ENCODE measurements at regions not wholly inside any gene's neighbourhood (a gene's known extent, or its start where the extent isn't known, plus 50 kb on each side); places are given as distances from the start of the nearest gene placed in this dataset.

GRCh38 chr16:54568906-54569807 lies 282.6 kb upstream of the IRX3 start:
- 46 to 63% methylated on average over 9 of the region's 9 CpGs for WGBS, 2 donors
- no peak overlapping the region for H3K4me3 ChIP-seq
- H3K27ac ChIP-seq: no peak overlapping the region
- no peaks in the 10 kb centered on the region for H3K9me3 ChIP-seq
- intact Hi-C loops (cut with DNase I; ENCODE audit: low total_unique reads): no loop called here
- TF ChIP-seq POLR2A (IDR thresholded peaks at IDR 0.05) (no peak), CTCF (IDR thresholded peaks at IDR 0.05) (no peak)
- no peak for DNase-seq
- H3K4me1 ChIP-seq: no peaks in the 10 kb centered on the region
- no peaks in the 10 kb centered on the region for H3K27me3 ChIP-seq
- no peaks in the 10 kb centered on the region for H3K36me3 ChIP-seq (ENCODE audit: low read depth, missing control alignments)

- DNase-seq: no peak
- WGBS, 2 donors: 80 to 87% methylated on average over 4 of the region's 4 CpGs
- Histone ChIP-seq H3K27ac (no peak overlapping the region), H3K36me3 (ENCODE audit: low read depth, missing control alignments) (no peaks in the 10 kb centered on the region), H3K4me1 (no peaks in the 10 kb centered on the region), H3K9me3 (no peaks in the 10 kb centered on the region), H3K27me3 (no peaks in the 10 kb centered on the region), H3K4me3 (no peak overlapping the region)
- intact Hi-C loops (cut with DNase I; ENCODE audit: low total_unique reads): no loop called here
- TF ChIP-seq CTCF (IDR thresholded peaks at IDR 0.05) (no peak), POLR2A (IDR thresholded peaks at IDR 0.05) (no peak)
Measured at GRCh38 chr16:54564841-54565240, 278.3 kb upstream of the IRX3 start.

GRCh38 chr16:54554581-54554980 lies 268.0 kb upstream of the IRX3 start:
- Histone ChIP-seq H3K36me3 (ENCODE audit: low read depth, missing control alignments) (no peaks in the 10 kb centered on the region), H3K27ac (no peak overlapping the region), H3K4me1 (no peaks in the 10 kb centered on the region), H3K4me3 (no peak overlapping the region), H3K9me3 (no peaks in the 10 kb centered on the region), H3K27me3 (no peaks in the 10 kb centered on the region)
- 82 to 83% methylated on average over 3 of the region's 3 CpGs for WGBS, 2 donors
- no peak for DNase-seq
- TF ChIP-seq POLR2A (IDR thresholded peaks at IDR 0.05) (no peak), CTCF (IDR thresholded peaks at IDR 0.05) (no peak)
- intact Hi-C loops (cut with DNase I; ENCODE audit: low total_unique reads): no loop called here

GRCh38 chr16:54548281-54548680 lies 261.7 kb upstream of the IRX3 start:
- H3K27ac ChIP-seq: no peak overlapping the region
- intact Hi-C loops (cut with DNase I; ENCODE audit: low total_unique reads): no loop called here
- DNase-seq: no peak
- no peaks in the 10 kb centered on the region for H3K4me1 ChIP-seq
- H3K27me3 ChIP-seq: no peaks in the 10 kb centered on the region
- no peaks in the 10 kb centered on the region for H3K36me3 ChIP-seq (ENCODE audit: low read depth, missing control alignments)
- 63 to 87% methylated on average over 7 of the region's 7 CpGs for WGBS, 2 donors
- TF ChIP-seq CTCF (IDR thresholded peaks at IDR 0.05): no peak
- TF ChIP-seq POLR2A (IDR thresholded peaks at IDR 0.05): no peak
- H3K9me3 ChIP-seq: no peaks in the 10 kb centered on the region
- H3K4me3 ChIP-seq: no peak overlapping the region

GRCh38 chr16:54547052-54547451 lies 260.5 kb upstream of the IRX3 start:
- TF ChIP-seq POLR2A (IDR thresholded peaks at IDR 0.05): no peak
- no peak for TF ChIP-seq CTCF (IDR thresholded peaks at IDR 0.05)
- no peaks in the 10 kb centered on the region for H3K9me3 ChIP-seq
- H3K4me1 ChIP-seq: no peaks in the 10 kb centered on the region
- H3K27me3 ChIP-seq: no peaks in the 10 kb centered on the region
- no peak for DNase-seq
- no peaks in the 10 kb centered on the region for H3K36me3 ChIP-seq (ENCODE audit: low read depth, missing control alignments)
- intact Hi-C loops (cut with DNase I; ENCODE audit: low total_unique reads): no loop called here
- H3K27ac ChIP-seq: no peak overlapping the region
- H3K4me3 ChIP-seq: no peak overlapping the region
- WGBS, 2 donors: 72 to 76% methylated on average over 4 of the region's 4 CpGs
